ENCODE measurements at regions not wholly inside any gene's neighbourhood (a gene's known extent, or its start where the extent isn't known, plus 50 kb on each side); places are given as distances from the start of the nearest gene placed in this dataset.

DNA sequence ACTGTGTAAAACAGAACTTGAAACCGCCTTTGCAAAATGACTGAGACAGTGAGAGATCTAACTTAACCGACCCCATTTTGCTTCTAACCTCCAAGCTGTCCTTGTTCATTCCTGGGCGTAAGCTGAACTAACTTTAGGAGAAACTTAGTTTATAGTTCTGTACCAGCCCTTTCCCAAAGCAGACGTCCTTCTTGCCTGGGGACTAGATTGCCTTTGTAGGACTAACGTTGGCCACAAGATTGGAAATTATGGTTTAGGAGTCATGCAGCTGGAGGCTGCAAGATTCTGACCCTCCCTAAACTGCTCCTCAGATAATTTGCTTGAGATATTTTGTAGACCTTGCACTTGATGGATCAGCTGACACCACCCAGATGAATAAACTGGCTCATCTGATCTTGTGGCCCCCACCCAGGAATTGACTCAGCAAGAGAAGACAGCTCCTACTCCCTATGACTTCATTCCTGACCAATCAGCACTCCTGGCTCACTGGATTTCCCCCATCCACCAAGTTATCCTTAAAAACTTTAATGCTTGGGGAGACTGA, 219.9 kb upstream of the PROK2 start:
- intact Hi-C loops (cut with micrococcal nuclease; ENCODE audit: unreplicated experiment): no loop called here
- Histone ChIP-seq H3K9me3 (ENCODE audit: low read depth, low read length, poor library complexity, severe bottlenecking) (no peaks in the 10 kb centered on the region), H3K4me1 (ENCODE audit: insufficient read depth, low read length, poor library complexity, severe bottlenecking) (no peaks in the 10 kb centered on the region), H3K4me3 (ENCODE audit: low read depth, low read length, poor library complexity, severe bottlenecking) (no peak overlapping the region), H3K27me3 (replicated peaks; ENCODE audit: insufficient read depth, low read depth, low read length, poor library complexity) (no peaks in the 10 kb centered on the region), H3K36me3 (ENCODE audit: insufficient read depth, low read length, poor library complexity, severe bottlenecking) (no peaks in the 10 kb centered on the region), H3K27ac (ENCODE audit: low read depth, low read length, poor library complexity, severe bottlenecking) (no peak overlapping the region)
- CTCF ChIA-PET: no interaction called here
- BruUV-seq (replicated peaks): no TSS peak
- DNase-seq (ENCODE audit: low spot score): no peak
- TF ChIP-seq EZH2 (IDR thresholded peaks at IDR 0.05; ENCODE audit: borderline replicate concordance, low read depth, low read length, poor library complexity, severe bottlenecking): no peak
- TF ChIP-seq, protein P1, sequence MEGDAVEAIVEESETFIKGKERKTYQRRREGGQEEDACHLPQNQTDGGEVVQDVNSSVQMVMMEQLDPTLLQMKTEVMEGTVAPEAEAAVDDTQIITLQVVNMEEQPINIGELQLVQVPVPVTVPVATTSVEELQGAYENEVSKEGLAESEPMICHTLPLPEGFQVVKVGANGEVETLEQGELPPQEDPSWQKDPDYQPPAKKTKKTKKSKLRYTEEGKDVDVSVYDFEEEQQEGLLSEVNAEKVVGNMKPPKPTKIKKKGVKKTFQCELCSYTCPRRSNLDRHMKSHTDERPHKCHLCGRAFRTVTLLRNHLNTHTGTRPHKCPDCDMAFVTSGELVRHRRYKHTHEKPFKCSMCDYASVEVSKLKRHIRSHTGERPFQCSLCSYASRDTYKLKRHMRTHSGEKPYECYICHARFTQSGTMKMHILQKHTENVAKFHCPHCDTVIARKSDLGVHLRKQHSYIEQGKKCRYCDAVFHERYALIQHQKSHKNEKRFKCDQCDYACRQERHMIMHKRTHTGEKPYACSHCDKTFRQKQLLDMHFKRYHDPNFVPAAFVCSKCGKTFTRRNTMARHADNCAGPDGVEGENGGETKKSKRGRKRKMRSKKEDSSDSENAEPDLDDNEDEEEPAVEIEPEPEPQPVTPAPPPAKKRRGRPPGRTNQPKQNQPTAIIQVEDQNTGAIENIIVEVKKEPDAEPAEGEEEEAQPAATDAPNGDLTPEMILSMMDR (conservative IDR thresholded peaks at IDR 0.05; ENCODE audit: low read depth, low read length): no peak
- POLR2A ChIA-PET (ENCODE audit: low non-redundant PET): interaction anchor here (0.9 kb wide), 1 partner anchor 359 kb away, joined by 3 read pairs; no protein-coding TSS in a partner anchor

DNA sequence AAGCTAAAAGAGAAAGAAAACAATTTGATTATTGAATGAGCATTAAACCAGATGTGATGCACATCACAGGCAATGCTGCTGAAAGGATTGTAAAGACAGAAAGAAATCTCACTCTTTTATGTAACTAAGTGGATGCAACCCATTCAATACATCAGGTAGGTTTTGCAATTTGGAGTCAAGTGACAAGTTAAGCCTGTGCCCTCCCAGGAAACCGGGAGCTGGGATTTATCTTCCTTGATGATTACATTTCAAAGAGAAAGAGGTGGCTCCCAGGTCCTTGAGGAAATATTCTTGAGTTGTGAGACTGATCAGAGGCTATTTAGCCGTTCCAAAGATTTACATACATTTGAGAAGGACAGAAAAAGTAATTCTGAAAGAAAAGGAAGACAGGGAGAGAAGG, 219.0 kb upstream of the PROK2 start:
- TF ChIP-seq, protein P1 (conservative IDR thresholded peaks at IDR 0.05; ENCODE audit: low read depth, low read length): no peak
- TF ChIP-seq EZH2 (IDR thresholded peaks at IDR 0.05; ENCODE audit: borderline replicate concordance, low read depth, low read length, poor library complexity, severe bottlenecking): no peak
- no TSS peak for BruUV-seq (replicated peaks)
- POLR2A ChIA-PET (ENCODE audit: low non-redundant PET): interaction anchor here (0.9 kb wide), 1 partner anchor 360 kb away, joined by 3 read pairs; no protein-coding TSS in a partner anchor

DNA sequence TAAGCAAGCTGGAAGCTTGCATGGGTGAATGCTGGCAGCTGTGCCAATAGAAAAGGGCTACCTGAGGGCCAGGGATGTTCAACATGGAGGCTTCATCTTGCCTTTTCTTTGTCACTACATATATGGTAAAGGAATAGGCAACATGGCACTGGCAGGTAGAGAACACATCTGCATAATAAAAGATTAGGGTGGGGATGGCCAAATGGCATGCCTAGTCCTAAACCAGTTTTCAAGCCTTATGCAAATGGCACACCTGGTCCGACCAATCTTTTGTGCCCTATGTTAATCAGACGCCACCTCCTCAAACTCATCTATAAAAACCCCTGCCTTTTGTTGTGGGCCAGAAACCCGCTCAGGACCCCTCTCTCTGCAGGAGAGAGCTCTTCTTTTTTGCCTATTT, 216.8 kb upstream of the PROK2 start:
- no TSS peak for BruUV-seq (replicated peaks)
- ChIA-PET POLR2A (ENCODE audit: low non-redundant PET) (no interaction called here), CTCF (no interaction called here)
- no peak overlapping the region for H3K4me3 ChIP-seq (ENCODE audit: low read depth, low read length, poor library complexity, severe bottlenecking)
- no peaks in the 10 kb centered on the region for H3K9me3 ChIP-seq (ENCODE audit: low read depth, low read length, poor library complexity, severe bottlenecking)
- H3K27me3 ChIP-seq (replicated peaks; ENCODE audit: insufficient read depth, low read depth, low read length, poor library complexity): no peaks in the 10 kb centered on the region
- H3K36me3 ChIP-seq (ENCODE audit: insufficient read depth, low read length, poor library complexity, severe bottlenecking): no peaks in the 10 kb centered on the region
- TF ChIP-seq, protein P1 (conservative IDR thresholded peaks at IDR 0.05; ENCODE audit: low read depth, low read length): no peak
- no peak for TF ChIP-seq EZH2 (IDR thresholded peaks at IDR 0.05; ENCODE audit: borderline replicate concordance, low read depth, low read length, poor library complexity, severe bottlenecking)
- no peak for DNase-seq (ENCODE audit: low spot score)
- intact Hi-C loops (cut with micrococcal nuclease; ENCODE audit: unreplicated experiment): no loop called here
- H3K27ac ChIP-seq (ENCODE audit: low read depth, low read length, poor library complexity, severe bottlenecking): no peak overlapping the region
- no peaks in the 10 kb centered on the region for H3K4me1 ChIP-seq (ENCODE audit: insufficient read depth, low read length, poor library complexity, severe bottlenecking)

More for the DNA sequence above, 219.0 kb upstream of the PROK2 start:
- no peaks in the 10 kb centered on the region for H3K27me3 ChIP-seq (replicated peaks; ENCODE audit: insufficient read depth, low read depth, low read length, poor library complexity)
- CTCF ChIA-PET: no interaction called here
- H3K4me3 ChIP-seq (ENCODE audit: low read depth, low read length, poor library complexity, severe bottlenecking): no peak overlapping the region
- H3K36me3 ChIP-seq (ENCODE audit: insufficient read depth, low read length, poor library complexity, severe bottlenecking): no peaks in the 10 kb centered on the region
- no peak for DNase-seq (ENCODE audit: low spot score)
- no peaks in the 10 kb centered on the region for H3K4me1 ChIP-seq (ENCODE audit: insufficient read depth, low read length, poor library complexity, severe bottlenecking)
- no peak overlapping the region for H3K27ac ChIP-seq (ENCODE audit: low read depth, low read length, poor library complexity, severe bottlenecking)
- intact Hi-C loops (cut with micrococcal nuclease; ENCODE audit: unreplicated experiment): no loop called here
- H3K9me3 ChIP-seq (ENCODE audit: low read depth, low read length, poor library complexity, severe bottlenecking): no peaks in the 10 kb centered on the region
